Fibroblast of lung (primary cell): ENCODE measurements at regions not wholly inside any gene's neighbourhood (a gene's known extent, or its start where the extent isn't known, plus 50 kb on each side); places are given as distances from the start of the nearest gene placed in this dataset.

Experiments
- EZH2 ChIP-seq: IDR thresholded peaks from 2 replicates; pipeline ENCODE4 v1.5.1; 2012; ENCODE audit warnings: low read length, control low read depth, mild to moderate bottlenecking; ENCODE audit errors: missing control alignments
- TF ChIP-seq, protein P1 (sequence below), 2 donors: IDR thresholded peaks in 1 of 2; conservative IDR thresholded peaks in 1 of 2; 1 replicate in 1 of 2; 2 replicates in 1 of 2; pipeline ENCODE4 v1.5.1; 2011 to 2012; ENCODE audit warnings: low read length in 2 of 2, control low read depth in 1 of 2, inconsistent platforms in 1 of 2, low read depth in 1 of 2, mild to moderate bottlenecking in 1 of 2

DNA sequence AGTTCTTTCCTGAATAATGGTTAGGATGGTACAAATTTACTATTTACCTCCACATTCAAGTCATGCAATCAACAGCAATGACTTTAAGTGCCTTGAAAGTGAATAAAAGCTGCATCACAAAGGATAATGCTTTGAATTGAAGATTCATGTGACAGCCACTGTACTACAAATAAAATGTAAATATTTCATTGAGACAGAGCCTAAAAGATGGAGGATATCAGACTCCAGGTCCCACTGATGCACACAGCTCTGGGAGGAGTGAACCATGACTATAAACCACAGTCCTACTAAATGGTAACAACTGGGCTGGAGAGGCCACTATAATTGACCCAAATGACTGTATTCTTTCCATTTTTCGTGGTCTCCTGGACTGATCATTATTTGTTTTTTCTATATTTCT, 576.9 kb downstream of the ADCYAP1 start:
- TF ChIP-seq EZH2, result no peak
- TF ChIP-seq, protein P1, sequence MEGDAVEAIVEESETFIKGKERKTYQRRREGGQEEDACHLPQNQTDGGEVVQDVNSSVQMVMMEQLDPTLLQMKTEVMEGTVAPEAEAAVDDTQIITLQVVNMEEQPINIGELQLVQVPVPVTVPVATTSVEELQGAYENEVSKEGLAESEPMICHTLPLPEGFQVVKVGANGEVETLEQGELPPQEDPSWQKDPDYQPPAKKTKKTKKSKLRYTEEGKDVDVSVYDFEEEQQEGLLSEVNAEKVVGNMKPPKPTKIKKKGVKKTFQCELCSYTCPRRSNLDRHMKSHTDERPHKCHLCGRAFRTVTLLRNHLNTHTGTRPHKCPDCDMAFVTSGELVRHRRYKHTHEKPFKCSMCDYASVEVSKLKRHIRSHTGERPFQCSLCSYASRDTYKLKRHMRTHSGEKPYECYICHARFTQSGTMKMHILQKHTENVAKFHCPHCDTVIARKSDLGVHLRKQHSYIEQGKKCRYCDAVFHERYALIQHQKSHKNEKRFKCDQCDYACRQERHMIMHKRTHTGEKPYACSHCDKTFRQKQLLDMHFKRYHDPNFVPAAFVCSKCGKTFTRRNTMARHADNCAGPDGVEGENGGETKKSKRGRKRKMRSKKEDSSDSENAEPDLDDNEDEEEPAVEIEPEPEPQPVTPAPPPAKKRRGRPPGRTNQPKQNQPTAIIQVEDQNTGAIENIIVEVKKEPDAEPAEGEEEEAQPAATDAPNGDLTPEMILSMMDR (conservative IDR thresholded peaks at IDR 0.05 in 1 of 2, IDR thresholded peaks at IDR 0.05 in 1 of 2; ENCODE audit: low read depth in 1 of 2, low read length in 2 of 2), result no peak
